ENCODE measurements at regions not wholly inside any gene's neighbourhood (a gene's known extent, or its start where the extent isn't known, plus 50 kb on each side); places are given as distances from the start of the nearest gene placed in this dataset.
"Not testable (repeated sequence)": the region's sequence is repeated elsewhere in the genome, so short reads cannot be mapped to it uniquely, and the experiment has no call there.

DNA sequence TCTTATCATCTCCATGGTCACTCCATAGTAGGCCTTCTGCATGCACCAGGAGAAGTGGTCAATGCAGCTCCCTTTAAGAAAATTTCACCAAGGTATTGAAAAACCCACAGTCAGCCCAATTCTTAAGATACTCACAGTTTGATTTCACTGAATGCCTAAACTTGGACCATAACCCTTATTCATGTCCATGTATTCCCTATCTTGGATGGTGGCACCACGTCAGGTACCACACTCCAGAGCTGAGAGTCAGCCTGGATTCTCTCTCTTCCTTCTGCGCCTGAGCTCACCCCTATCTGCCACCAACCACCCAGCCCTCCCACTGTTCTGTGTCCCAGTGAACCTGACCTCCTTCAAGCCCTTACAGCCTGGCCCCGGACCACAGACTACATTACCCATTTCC, 183.2 kb upstream of the NR2F2 start:
- H3K9ac ChIP-seq: no peak overlapping the region
- no peaks in the 10 kb centered on the region for H3K9me2 ChIP-seq
- no peak for DNase-seq
- H3K36me3 ChIP-seq (replicated peaks in 1 of 2; ENCODE audit: control insufficient read depth in 1 of 2, insufficient read depth in 2 of 2, low read length in 1 of 2): no peaks in the 10 kb centered on the region
- no peaks in the 10 kb centered on the region for H4K20me1 ChIP-seq (ENCODE audit: insufficient read depth)
- WGBS (ENCODE audit: low lambda C conversion rate): 10% methylated on average over 3 of the region's 3 CpGs
- no peak overlapping the region for H3K4me2 ChIP-seq
- POLR2A ChIA-PET: no interaction called here
- TF ChIP-seq SIN3A (IDR thresholded peaks at IDR 0.05; ENCODE audit: borderline replicate concordance, low read depth, low read length): no peak
- no peak for TF ChIP-seq TEAD4 (IDR thresholded peaks at IDR 0.05; ENCODE audit: borderline replicate concordance, insufficient read depth)
- no peak for TF ChIP-seq IRF3 (IDR thresholded peaks at IDR 0.05; ENCODE audit: low read depth, low read length)
- TF ChIP-seq RFX5 (IDR thresholded peaks at IDR 0.05; ENCODE audit: low read length): no peak
- TF ChIP-seq RCOR1 (IDR thresholded peaks at IDR 0.05; ENCODE audit: low read length): no peak
- no peak for TF ChIP-seq JUND (IDR thresholded peaks at IDR 0.05)
- no peak for TF ChIP-seq NRF1 (IDR thresholded peaks at IDR 0.05; ENCODE audit: low read depth, low read length)
- TF ChIP-seq, protein P1, sequence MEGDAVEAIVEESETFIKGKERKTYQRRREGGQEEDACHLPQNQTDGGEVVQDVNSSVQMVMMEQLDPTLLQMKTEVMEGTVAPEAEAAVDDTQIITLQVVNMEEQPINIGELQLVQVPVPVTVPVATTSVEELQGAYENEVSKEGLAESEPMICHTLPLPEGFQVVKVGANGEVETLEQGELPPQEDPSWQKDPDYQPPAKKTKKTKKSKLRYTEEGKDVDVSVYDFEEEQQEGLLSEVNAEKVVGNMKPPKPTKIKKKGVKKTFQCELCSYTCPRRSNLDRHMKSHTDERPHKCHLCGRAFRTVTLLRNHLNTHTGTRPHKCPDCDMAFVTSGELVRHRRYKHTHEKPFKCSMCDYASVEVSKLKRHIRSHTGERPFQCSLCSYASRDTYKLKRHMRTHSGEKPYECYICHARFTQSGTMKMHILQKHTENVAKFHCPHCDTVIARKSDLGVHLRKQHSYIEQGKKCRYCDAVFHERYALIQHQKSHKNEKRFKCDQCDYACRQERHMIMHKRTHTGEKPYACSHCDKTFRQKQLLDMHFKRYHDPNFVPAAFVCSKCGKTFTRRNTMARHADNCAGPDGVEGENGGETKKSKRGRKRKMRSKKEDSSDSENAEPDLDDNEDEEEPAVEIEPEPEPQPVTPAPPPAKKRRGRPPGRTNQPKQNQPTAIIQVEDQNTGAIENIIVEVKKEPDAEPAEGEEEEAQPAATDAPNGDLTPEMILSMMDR (IDR thresholded peaks at IDR 0.05): no peak
- CTCF ChIA-PET: interaction anchor here (0.7 kb wide), 1 partner anchor 36 kb away, joined by 3 read pairs; no protein-coding TSS in a partner anchor
- no peaks in the 10 kb centered on the region for H3F3A ChIP-seq (replicated peaks; ENCODE audit: insufficient read depth)
- no peak overlapping the region for H2AFZ ChIP-seq (ENCODE audit: low read depth)
- H3K9me3 ChIP-seq: no peaks in the 10 kb centered on the region
- no peaks in the 10 kb centered on the region for H3K27me3 ChIP-seq (ENCODE audit: insufficient read depth)
- no peak overlapping the region for H3K27ac ChIP-seq (ENCODE audit: low read depth in 2 of 2, low read length in 1 of 2)
- no peaks in the 10 kb centered on the region for H3K79me2 ChIP-seq (ENCODE audit: insufficient read depth)
- no peaks in the 10 kb centered on the region for H3K4me1 ChIP-seq (ENCODE audit: control insufficient read depth in 1 of 2, insufficient read depth in 2 of 2, low read depth in 1 of 2, low read length in 1 of 2)
- H3K4me3 ChIP-seq (ENCODE audit: low read depth in 2 of 2, low read length in 1 of 2): no peak overlapping the region

GRCh38 chr15:96150254-96150653, 180.2 kb upstream of the NR2F2 start:
- Histone ChIP-seq H3F3A (replicated peaks; ENCODE audit: insufficient read depth) (no peaks in the 10 kb centered on the region), H2AFZ (ENCODE audit: low read depth) (no peak overlapping the region), H3K27me3 (ENCODE audit: insufficient read depth) (no peaks in the 10 kb centered on the region), H3K79me2 (ENCODE audit: insufficient read depth) (no peaks in the 10 kb centered on the region), H3K4me2 (no peak overlapping the region), H3K9me3 (no peaks in the 10 kb centered on the region), H3K9me2 (no peaks in the 10 kb centered on the region), H3K9ac (no peak overlapping the region), H3K4me3 (ENCODE audit: low read depth in 2 of 2, low read length in 1 of 2) (no peak overlapping the region), H3K4me1 (ENCODE audit: control insufficient read depth in 1 of 2, insufficient read depth in 2 of 2, low read depth in 1 of 2, low read length in 1 of 2) (no peaks in the 10 kb centered on the region), H3K27ac (ENCODE audit: low read depth in 2 of 2, low read length in 1 of 2) (no peak overlapping the region), H4K20me1 (ENCODE audit: insufficient read depth) (no peaks in the 10 kb centered on the region), H3K36me3 (replicated peaks in 1 of 2; ENCODE audit: control insufficient read depth in 1 of 2, insufficient read depth in 2 of 2, low read length in 1 of 2) (no peaks in the 10 kb centered on the region)
- 25% methylated on average over 7 of the region's 7 CpGs for WGBS (ENCODE audit: low lambda C conversion rate)
- POLR2A ChIA-PET: no interaction called here
- TF ChIP-seq USF2 (IDR thresholded peaks at IDR 0.05; ENCODE audit: borderline replicate concordance, low read depth, low read length) (no peak), RXRA (IDR thresholded peaks at IDR 0.05; ENCODE audit: borderline replicate concordance, low read depth) (no peak)
- CTCF ChIA-PET: no interaction called here
- no peak for DNase-seq

GRCh38 chr15:96151749-96152148, 178.8 kb upstream of the NR2F2 start:
- POLR2A ChIA-PET, DNase-seq: not testable (repeated sequence)
- CTCF ChIA-PET: interaction anchor here (0.7 kb wide), 1 partner anchor 1941 kb away, joined by 3 read pairs; no protein-coding TSS in a partner anchor

More at GRCh38 chr15:96151749-96152148, 178.8 kb upstream of the NR2F2 start:
- not testable (repeated sequence) for H3K9ac ChIP-seq; H3K79me2 ChIP-seq (ENCODE audit: insufficient read depth); H4K20me1 ChIP-seq (ENCODE audit: insufficient read depth); H3K27me3 ChIP-seq (ENCODE audit: insufficient read depth); H3K9me3 ChIP-seq; H3K4me1 ChIP-seq (ENCODE audit: control insufficient read depth in 1 of 2, insufficient read depth in 2 of 2, low read depth in 1 of 2, low read length in 1 of 2); H3K36me3 ChIP-seq (replicated peaks in 1 of 2; ENCODE audit: control insufficient read depth in 1 of 2, insufficient read depth in 2 of 2, low read length in 1 of 2); H3K4me2 ChIP-seq; H3K27ac ChIP-seq (ENCODE audit: low read depth in 2 of 2, low read length in 1 of 2); H2AFZ ChIP-seq (ENCODE audit: low read depth); H3F3A ChIP-seq (replicated peaks; ENCODE audit: insufficient read depth); H3K9me2 ChIP-seq; H3K4me3 ChIP-seq (ENCODE audit: low read depth in 2 of 2, low read length in 1 of 2)
- 40% methylated on average over 8 of the region's 8 CpGs for WGBS (ENCODE audit: low lambda C conversion rate)
